CD14-positive monocyte (primary cell): ENCODE measurements at regions not wholly inside any gene's neighbourhood (a gene's known extent, or its start where the extent isn't known, plus 50 kb on each side); places are given as distances from the start of the nearest gene placed in this dataset.

ENCODE experiments used
- DNase-seq, 3 donors: peaks; one replicate each; pipeline ENCODE4 v3.0.0-alpha.2; 2011 to 2022
- H2AFZ ChIP-seq: 2 replicates; pipeline ENCODE4 v1.6.0; 2012; ENCODE audit warnings: mild to moderate bottlenecking, low read depth, low read length, inconsistent platforms; ENCODE audit not compliant: insufficient read depth, poor library complexity, severe bottlenecking
- H3K27ac ChIP-seq, 2 donors: 1 replicate in 1 of 2; 2 replicates in 1 of 2; pipeline ENCODE4 v1.5.1; 2012 to 2013; ENCODE audit warnings: low read length in 2 of 2, control low read depth in 1 of 2, inconsistent platforms in 1 of 2, low read depth in 1 of 2, mild to moderate bottlenecking in 1 of 2
- H3K27me3 ChIP-seq, 2 donors: one replicate each; pipeline versions ENCODE4 v1.6.0 to v1.6.1; 2011 to 2013; ENCODE audit warnings: low read length in 2 of 2; ENCODE audit not compliant: control insufficient read depth in 2 of 2, insufficient read depth in 2 of 2
- H3K36me3 ChIP-seq, 2 donors: replicated peaks in 1 of 2; 1 replicate in 1 of 2; 2 replicates in 1 of 2; pipeline versions ENCODE4 v1.5.1 to v1.6.1; 2012 to 2013; ENCODE audit warnings: low read length in 2 of 2, control low read depth in 1 of 2, inconsistent platforms in 1 of 2, mild to moderate bottlenecking in 1 of 2; ENCODE audit not compliant: insufficient read depth in 2 of 2, control insufficient read depth in 1 of 2
- H3K4me1 ChIP-seq, 2 donors: 1 replicate in 1 of 2; 2 replicates in 1 of 2; pipeline versions ENCODE4 v1.5.1 to v1.6.1; 2012 to 2013; ENCODE audit warnings: low read length in 2 of 2, control low read depth in 1 of 2, inconsistent platforms in 1 of 2, mild to moderate bottlenecking in 1 of 2, moderate library complexity in 1 of 2; ENCODE audit not compliant: insufficient read depth in 2 of 2, control insufficient read depth in 1 of 2
- H3K4me2 ChIP-seq: replicated peaks from 2 replicates; pipeline ENCODE3; 2012; ENCODE audit warnings: low read length, moderate library complexity, mild to moderate bottlenecking; ENCODE audit not compliant: poor library complexity, severe bottlenecking; ENCODE audit errors: extremely low read depth
- H3K4me3 ChIP-seq, 3 experiments: fragments of 200-600 bp in 1 of 3; sonication (generic) in 1 of 3; replicated peaks in 1 of 3; 1 replicate in 2 of 3; 2 replicates in 1 of 3; pipeline ENCODE4 v1.5.1; 2011 to 2013; ENCODE audit warnings: low read length in 3 of 3, mild to moderate bottlenecking in 3 of 3, control low read depth in 2 of 3, low read depth in 2 of 3, inconsistent platforms in 1 of 3, moderate library complexity in 1 of 3
- H3K79me2 ChIP-seq: 2 replicates; pipeline ENCODE4 v1.6.0; 2012; ENCODE audit warnings: mild to moderate bottlenecking, control low read depth, inconsistent platforms, low read length, moderate library complexity; ENCODE audit not compliant: insufficient read depth
- H3K9ac ChIP-seq: 2 replicates; pipeline ENCODE4 v1.6.0; 2017; ENCODE audit warnings: low read length, mild to moderate bottlenecking; ENCODE audit not compliant: insufficient read depth, poor library complexity, severe bottlenecking
- H3K9me3 ChIP-seq, 2 donors: replicated peaks in 1 of 2; 1 replicate in 1 of 2; 2 replicates in 1 of 2; pipeline versions ENCODE4 v1.5.1 to v1.6.1; 2012 to 2013; ENCODE audit warnings: low read length in 2 of 2, control low read depth in 1 of 2; ENCODE audit not compliant: control insufficient read depth in 1 of 2, insufficient read depth in 1 of 2
- H4K20me1 ChIP-seq: 2 replicates; pipeline ENCODE4 v1.6.0; 2012; ENCODE audit warnings: mild to moderate bottlenecking, low read length, control low read depth, moderate library complexity; ENCODE audit not compliant: insufficient read depth
- H3K27ac Mint-ChIP-seq, 7 donors: one replicate each; pipeline ENCODE4 v1.8.0; 2020; ENCODE audit warnings: mild to moderate bottlenecking in 7 of 7, mixed read lengths in 7 of 7, moderate library complexity in 6 of 7, inconsistent platforms in 2 of 7
- H3K27me3 Mint-ChIP-seq, 3 donors: one replicate each; pipeline ENCODE4 v1.8.0; 2021 to 2022; ENCODE audit warnings: low read depth in 3 of 3, mild to moderate bottlenecking in 3 of 3, mixed read lengths in 3 of 3, moderate library complexity in 3 of 3, inconsistent platforms in 1 of 3
- H3K36me3 Mint-ChIP-seq, 2 donors: one replicate each; pipeline ENCODE4 v1.8.0; 2020; ENCODE audit warnings: mixed read lengths in 2 of 2, inconsistent platforms in 1 of 2, mild to moderate bottlenecking in 1 of 2
- H3K4me1 Mint-ChIP-seq: one replicate; pipeline ENCODE4 v1.8.0; 2020; ENCODE audit warnings: mild to moderate bottlenecking, mixed read lengths
- H3K4me3 Mint-ChIP-seq, 2 donors: one replicate each; pipeline ENCODE4 v1.8.0; 2020; ENCODE audit warnings: mild to moderate bottlenecking in 2 of 2, mixed read lengths in 2 of 2, moderate library complexity in 1 of 2
- H3K9me3 Mint-ChIP-seq, 7 donors: one replicate each; pipeline ENCODE4 v1.8.0; 2020 to 2022; ENCODE audit warnings: mixed read lengths in 7 of 7, mild to moderate bottlenecking in 6 of 7, moderate library complexity in 6 of 7, inconsistent platforms in 2 of 7
- WGBS: methylation state at CpG from one replicate; pipeline ENCODE4 v1.1.5; 2013; ENCODE audit warnings: missing lambda C conversion rate; ENCODE audit not compliant: insufficient coverage; 5-methylcytosine and 5-hydroxymethylcytosine counted together
- intact Hi-C, 2 donors: fragments of 100-400 bp; cut with micrococcal nuclease; formaldehyde crosslinking; loops; one replicate each; pipeline versions ENCODE4 v1.15.0 to v1.15.1; 2023
- TF ChIP-seq, protein P1 (sequence below): fragments of 200-600 bp; IDR thresholded peaks from one replicate; pipeline ENCODE4 v1.8.0; 2022; ENCODE audit warnings: antibody characterized with exemption, mild to moderate bottlenecking

DNA sequence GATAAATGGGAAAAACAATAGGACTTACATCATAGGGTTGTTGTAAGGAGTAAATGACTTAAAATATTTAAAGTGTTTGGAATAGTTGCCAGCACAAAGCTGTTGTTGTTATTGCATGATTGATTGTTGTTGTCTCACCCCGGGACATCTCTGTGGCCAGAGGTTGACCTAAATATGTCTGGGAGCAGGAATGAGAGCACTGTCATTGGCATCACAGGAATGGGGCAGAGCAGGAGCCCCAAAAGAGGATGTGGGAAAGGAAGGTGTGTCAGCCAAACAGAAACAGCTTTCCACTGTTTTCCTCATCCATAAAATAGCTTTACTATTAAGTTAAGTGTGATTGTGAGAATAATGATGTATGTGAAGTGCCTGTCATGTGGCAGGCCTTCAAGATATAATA lies 121.6 kb downstream of the TMEM168 start:
- no peak overlapping the region for H2AFZ ChIP-seq
- Mint-ChIP-seq H3K4me1 (no peaks in the 10 kb centered on the region), H3K4me3 (no peak overlapping the region), H3K27ac (no peak overlapping the region), H3K9me3 (peaks cover 0 to 7% (median 5%) of the 10 kb centered on the region in 7 donors), H3K27me3 (no peaks in the 10 kb centered on the region), H3K36me3 (no peaks in the 10 kb centered on the region)
- no peak overlapping the region for H3K9ac ChIP-seq
- no peaks in the 10 kb centered on the region for H3K4me1 ChIP-seq
- intact Hi-C loops, result no loop called here
- no peaks in the 10 kb centered on the region for H3K9me3 ChIP-seq
- no peak overlapping the region for H3K27ac ChIP-seq
- TF ChIP-seq, protein P1, sequence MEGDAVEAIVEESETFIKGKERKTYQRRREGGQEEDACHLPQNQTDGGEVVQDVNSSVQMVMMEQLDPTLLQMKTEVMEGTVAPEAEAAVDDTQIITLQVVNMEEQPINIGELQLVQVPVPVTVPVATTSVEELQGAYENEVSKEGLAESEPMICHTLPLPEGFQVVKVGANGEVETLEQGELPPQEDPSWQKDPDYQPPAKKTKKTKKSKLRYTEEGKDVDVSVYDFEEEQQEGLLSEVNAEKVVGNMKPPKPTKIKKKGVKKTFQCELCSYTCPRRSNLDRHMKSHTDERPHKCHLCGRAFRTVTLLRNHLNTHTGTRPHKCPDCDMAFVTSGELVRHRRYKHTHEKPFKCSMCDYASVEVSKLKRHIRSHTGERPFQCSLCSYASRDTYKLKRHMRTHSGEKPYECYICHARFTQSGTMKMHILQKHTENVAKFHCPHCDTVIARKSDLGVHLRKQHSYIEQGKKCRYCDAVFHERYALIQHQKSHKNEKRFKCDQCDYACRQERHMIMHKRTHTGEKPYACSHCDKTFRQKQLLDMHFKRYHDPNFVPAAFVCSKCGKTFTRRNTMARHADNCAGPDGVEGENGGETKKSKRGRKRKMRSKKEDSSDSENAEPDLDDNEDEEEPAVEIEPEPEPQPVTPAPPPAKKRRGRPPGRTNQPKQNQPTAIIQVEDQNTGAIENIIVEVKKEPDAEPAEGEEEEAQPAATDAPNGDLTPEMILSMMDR, result no peak
- no peaks in the 10 kb centered on the region for H3K79me2 ChIP-seq
- H3K4me3 ChIP-seq, result no peak overlapping the region
- H3K36me3 ChIP-seq, result no peaks in the 10 kb centered on the region
- 86% methylated on average over 1 of the region's 1 CpG for WGBS
- H3K4me2 ChIP-seq, result no peak overlapping the region
- no peak for DNase-seq
- H3K27me3 ChIP-seq, result no peaks in the 10 kb centered on the region
- H4K20me1 ChIP-seq, result no peaks in the 10 kb centered on the region

DNA sequence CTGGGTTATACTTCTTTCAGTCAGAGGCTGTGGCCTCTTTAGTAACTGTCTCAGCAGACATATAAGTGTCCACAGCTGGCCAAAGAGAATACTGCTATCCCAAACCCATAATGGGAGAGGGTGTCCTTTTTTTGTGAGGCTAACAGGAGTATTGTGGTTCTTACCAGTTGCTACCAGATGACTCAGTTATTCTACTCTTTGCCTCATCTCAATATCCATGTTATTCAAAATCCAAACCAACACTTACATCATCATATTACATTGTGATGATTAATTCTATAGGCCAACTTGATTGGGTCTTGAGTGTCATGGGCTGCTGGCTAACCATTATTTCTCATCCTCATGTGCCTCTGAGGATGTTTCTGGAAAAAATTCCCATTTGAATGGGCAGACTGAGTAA lies 120.9 kb downstream of the TMEM168 start:
- no peaks in the 10 kb centered on the region for H3K4me1 ChIP-seq
- H4K20me1 ChIP-seq, result no peaks in the 10 kb centered on the region
- Mint-ChIP-seq H3K27me3 (no peaks in the 10 kb centered on the region), H3K36me3 (no peaks in the 10 kb centered on the region), H3K4me3 (no peak overlapping the region), H3K9me3 (peaks cover 0 to 7% (median 5%) of the 10 kb centered on the region in 7 donors), H3K4me1 (no peaks in the 10 kb centered on the region), H3K27ac (no peak overlapping the region)
- no peaks in the 10 kb centered on the region for H3K79me2 ChIP-seq
- DNase-seq, result no peak
- H3K9me3 ChIP-seq, result no peaks in the 10 kb centered on the region
- no peak overlapping the region for H3K4me2 ChIP-seq
- intact Hi-C loops, result no loop called here
- H2AFZ ChIP-seq, result no peak overlapping the region
- no peaks in the 10 kb centered on the region for H3K36me3 ChIP-seq
- H3K27me3 ChIP-seq, result no peaks in the 10 kb centered on the region
- no peak overlapping the region for H3K4me3 ChIP-seq
- TF ChIP-seq, protein P1, result no peak
- H3K27ac ChIP-seq, result no peak overlapping the region
- no peak overlapping the region for H3K9ac ChIP-seq
